ENCODE measurements at regions not wholly inside any gene's neighbourhood (a gene's known extent, or its start where the extent isn't known, plus 50 kb on each side); places are given as distances from the start of the nearest gene placed in this dataset.

- DNase-seq (ENCODE audit: low spot score in 2 of 2) (no peak), ATAC-seq (replicated peaks; ENCODE audit: extremely low read depth, poor library complexity, severe bottlenecking) (no peak)
- H3K9me3 Mint-ChIP-seq, result no peaks in the 10 kb centered on the region
- no peaks in the 10 kb centered on the region for H3K36me3 Mint-ChIP-seq (ENCODE audit: insufficient read depth)
- H3K4me1 Mint-ChIP-seq, result no peaks in the 10 kb centered on the region
- H3K27ac Mint-ChIP-seq (ENCODE audit: low read depth), result no peak overlapping the region
- H3K27me3 Mint-ChIP-seq, result peaks cover 18% of the 10 kb centered on the region
- H3K4me3 Mint-ChIP-seq, result no peak overlapping the region
Measured at GRCh38 chr5:53366245-53366644, 114.2 kb upstream of the FST start.

- peaks cover 18% of the 10 kb centered on the region for H3K27me3 Mint-ChIP-seq
- DNase-seq (ENCODE audit: low spot score in 2 of 2) (no peak), ATAC-seq (replicated peaks; ENCODE audit: extremely low read depth, poor library complexity, severe bottlenecking) (no peak)
- H3K36me3 Mint-ChIP-seq (ENCODE audit: insufficient read depth), result no peaks in the 10 kb centered on the region
- no peak overlapping the region for H3K4me3 Mint-ChIP-seq
- H3K27ac Mint-ChIP-seq (ENCODE audit: low read depth), result no peak overlapping the region
- H3K9me3 Mint-ChIP-seq, result no peaks in the 10 kb centered on the region
- no peaks in the 10 kb centered on the region for H3K4me1 Mint-ChIP-seq
Measured at GRCh38 chr5:53367727-53368126, 112.7 kb upstream of the FST start.

- no peak for ATAC-seq (replicated peaks; ENCODE audit: extremely low read depth, poor library complexity, severe bottlenecking)
- no peaks in the 10 kb centered on the region for H3K9me3 Mint-ChIP-seq
- no peak for DNase-seq (ENCODE audit: low spot score in 2 of 2)
- H3K36me3 Mint-ChIP-seq (ENCODE audit: insufficient read depth), result no peaks in the 10 kb centered on the region
- H3K27me3 Mint-ChIP-seq, result peaks cover 18% of the 10 kb centered on the region
- no peak overlapping the region for H3K4me3 Mint-ChIP-seq
- H3K4me1 Mint-ChIP-seq, result no peaks in the 10 kb centered on the region
- H3K27ac Mint-ChIP-seq (ENCODE audit: low read depth), result no peak overlapping the region
Measured at GRCh38 chr5:53368516-53368915, 111.9 kb upstream of the FST start.

- DNase-seq (ENCODE audit: low spot score in 2 of 2) (no peak), ATAC-seq (replicated peaks; ENCODE audit: extremely low read depth, poor library complexity, severe bottlenecking) (no peak)
- Mint-ChIP-seq H3K27me3 (peaks cover 18% of the 10 kb centered on the region), H3K4me1 (no peaks in the 10 kb centered on the region), H3K4me3 (no peak overlapping the region), H3K36me3 (ENCODE audit: insufficient read depth) (no peaks in the 10 kb centered on the region), H3K27ac (ENCODE audit: low read depth) (no peak overlapping the region), H3K9me3 (no peaks in the 10 kb centered on the region)
Measured at GRCh38 chr5:53368966-53369605, 111.3 kb upstream of the FST start.

DNA sequence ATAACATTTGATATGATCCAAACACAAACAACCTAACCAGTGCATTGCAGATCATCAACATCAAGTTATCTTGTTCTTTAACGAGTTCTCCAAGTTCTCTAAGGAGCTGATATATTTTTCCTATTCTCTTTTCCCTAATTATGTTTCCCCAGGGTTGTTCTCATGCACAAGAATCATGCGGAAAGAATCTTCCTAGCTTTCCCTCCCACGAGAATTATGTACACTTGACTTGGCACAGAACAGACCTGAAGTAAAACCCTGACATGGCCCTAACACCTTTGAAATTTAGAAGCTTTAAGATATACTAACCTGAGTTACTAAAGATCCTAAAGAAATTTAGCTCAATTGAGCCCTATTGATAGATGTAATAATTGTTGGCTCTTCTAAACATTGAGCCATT, 110.7 kb upstream of the FST start:
- H3K36me3 Mint-ChIP-seq (ENCODE audit: insufficient read depth), result no peaks in the 10 kb centered on the region
- peaks cover 18% of the 10 kb centered on the region for H3K27me3 Mint-ChIP-seq
- H3K9me3 Mint-ChIP-seq, result no peaks in the 10 kb centered on the region
- DNase-seq (ENCODE audit: low spot score in 2 of 2) (no peak), ATAC-seq (replicated peaks; ENCODE audit: extremely low read depth, poor library complexity, severe bottlenecking) (no peak)
- no peaks in the 10 kb centered on the region for H3K4me1 Mint-ChIP-seq
- no peak overlapping the region for H3K27ac Mint-ChIP-seq (ENCODE audit: low read depth)
- H3K4me3 Mint-ChIP-seq, result no peak overlapping the region

- ATAC-seq (replicated peaks; ENCODE audit: extremely low read depth, poor library complexity, severe bottlenecking) (no peak), DNase-seq (ENCODE audit: low spot score in 2 of 2) (no peak)
- no peak overlapping the region for H3K27ac Mint-ChIP-seq (ENCODE audit: low read depth)
- peaks cover 18% of the 10 kb centered on the region for H3K27me3 Mint-ChIP-seq
- H3K9me3 Mint-ChIP-seq, result no peaks in the 10 kb centered on the region
- H3K4me3 Mint-ChIP-seq, result no peak overlapping the region
- H3K4me1 Mint-ChIP-seq, result no peaks in the 10 kb centered on the region
- H3K36me3 Mint-ChIP-seq (ENCODE audit: insufficient read depth), result no peaks in the 10 kb centered on the region
Measured at GRCh38 chr5:53373451-53374158, 106.8 kb upstream of the FST start.

GRCh38 chr5:53376853-53377252, 103.6 kb upstream of the FST start:
- ATAC-seq (replicated peaks; ENCODE audit: extremely low read depth, poor library complexity, severe bottlenecking) (no peak), DNase-seq (ENCODE audit: low spot score in 2 of 2) (no peak)
- H3K4me1 Mint-ChIP-seq, result no peaks in the 10 kb centered on the region
- H3K36me3 Mint-ChIP-seq (ENCODE audit: insufficient read depth), result no peaks in the 10 kb centered on the region
- no peaks in the 10 kb centered on the region for H3K27me3 Mint-ChIP-seq
- no peak overlapping the region for H3K27ac Mint-ChIP-seq (ENCODE audit: low read depth)
- H3K9me3 Mint-ChIP-seq, result no peaks in the 10 kb centered on the region
- H3K4me3 Mint-ChIP-seq, result no peak overlapping the region

- H3K27ac Mint-ChIP-seq (ENCODE audit: low read depth), result no peak overlapping the region
- no peak overlapping the region for H3K4me3 Mint-ChIP-seq
- DNase-seq (ENCODE audit: low spot score in 2 of 2), result no peak
- H3K9me3 Mint-ChIP-seq, result no peaks in the 10 kb centered on the region
- H3K27me3 Mint-ChIP-seq, result peaks cover 7% of the 10 kb centered on the region
- H3K4me1 Mint-ChIP-seq, result no peaks in the 10 kb centered on the region
- no peak for ATAC-seq (replicated peaks; ENCODE audit: extremely low read depth, poor library complexity, severe bottlenecking)
- H3K36me3 Mint-ChIP-seq (ENCODE audit: insufficient read depth), result no peaks in the 10 kb centered on the region
Measured at GRCh38 chr5:53378190-53378589, 102.2 kb upstream of the FST start.

GRCh38 chr5:53378590-53379247, 101.7 kb upstream of the FST start:
- no peak for ATAC-seq (replicated peaks; ENCODE audit: extremely low read depth, poor library complexity, severe bottlenecking)
- DNase-seq (ENCODE audit: low spot score in 2 of 2), result no peak
- Mint-ChIP-seq H3K36me3 (ENCODE audit: insufficient read depth) (no peaks in the 10 kb centered on the region), H3K9me3 (no peaks in the 10 kb centered on the region), H3K27ac (ENCODE audit: low read depth) (no peak overlapping the region), H3K4me3 (no peak overlapping the region), H3K27me3 (peaks cover 13% of the 10 kb centered on the region), H3K4me1 (no peaks in the 10 kb centered on the region)

DNA sequence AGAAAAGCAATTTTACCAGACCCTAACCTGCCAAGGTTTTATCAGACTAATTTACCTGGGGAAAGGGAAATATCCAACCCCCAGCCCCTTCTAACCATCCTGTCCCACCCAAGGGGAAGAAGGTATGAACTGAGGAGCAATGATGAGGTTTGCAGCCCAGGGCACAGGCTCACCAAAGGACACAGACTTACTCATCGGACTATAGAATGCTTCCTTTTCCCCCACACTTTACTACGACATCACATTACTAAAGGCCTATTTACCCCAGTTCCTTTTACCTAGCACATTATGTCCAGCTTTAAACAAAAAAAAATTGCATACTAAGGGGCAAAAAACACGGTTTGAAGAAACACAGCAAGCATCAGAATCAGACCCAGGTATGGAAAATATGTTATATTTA, 94.1 kb upstream of the FST start:
- H3K27me3 Mint-ChIP-seq, result peaks cover 45% of the 10 kb centered on the region
- no peaks in the 10 kb centered on the region for H3K4me1 Mint-ChIP-seq
- H3K9me3 Mint-ChIP-seq, result peaks cover 14% of the 10 kb centered on the region
- DNase-seq (ENCODE audit: low spot score in 2 of 2), result no peak
- no peak for ATAC-seq (replicated peaks; ENCODE audit: extremely low read depth, poor library complexity, severe bottlenecking)
- H3K4me3 Mint-ChIP-seq, result no peak overlapping the region
- no peak overlapping the region for H3K27ac Mint-ChIP-seq (ENCODE audit: low read depth)
- H3K36me3 Mint-ChIP-seq (ENCODE audit: insufficient read depth), result no peaks in the 10 kb centered on the region

- peaks cover 29% of the 10 kb centered on the region for H3K27me3 Mint-ChIP-seq
- H3K36me3 Mint-ChIP-seq (ENCODE audit: insufficient read depth), result peaks cover 3% of the 10 kb centered on the region
- DNase-seq (ENCODE audit: low spot score in 2 of 2), result no peak
- H3K27ac Mint-ChIP-seq (ENCODE audit: low read depth), result no peak overlapping the region
- H3K4me3 Mint-ChIP-seq, result no peak overlapping the region
- peaks cover 14% of the 10 kb centered on the region for H3K9me3 Mint-ChIP-seq
- H3K4me1 Mint-ChIP-seq, result no peaks in the 10 kb centered on the region
- ATAC-seq (replicated peaks; ENCODE audit: extremely low read depth, poor library complexity, severe bottlenecking), result no peak
Measured at GRCh38 chr5:53389093-53389492, 91.3 kb upstream of the FST start.

DNA sequence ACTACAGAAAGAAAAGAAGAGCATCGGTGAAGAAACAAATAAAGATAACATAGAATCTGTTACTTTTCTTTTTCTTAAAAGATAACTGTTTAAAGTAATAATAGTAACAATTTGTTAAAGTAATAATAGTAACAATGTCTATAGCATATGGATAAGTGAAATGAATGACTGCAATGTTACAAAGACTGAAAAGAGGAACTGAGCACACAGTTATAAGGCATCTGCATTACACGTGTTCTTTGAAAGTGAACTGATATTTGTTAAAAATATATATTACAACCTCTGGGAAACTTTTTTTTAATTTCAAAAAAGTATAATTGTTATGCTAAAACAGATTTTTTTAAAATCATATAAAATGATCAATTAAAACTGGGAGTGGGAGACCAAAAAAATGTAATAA, 88.4 kb upstream of the FST start:
- no peak overlapping the region for H3K4me3 Mint-ChIP-seq
- H3K4me1 Mint-ChIP-seq, result no peaks in the 10 kb centered on the region
- H3K27ac Mint-ChIP-seq (ENCODE audit: low read depth), result no peak overlapping the region
- peaks cover 3% of the 10 kb centered on the region for H3K36me3 Mint-ChIP-seq (ENCODE audit: insufficient read depth)
- DNase-seq (ENCODE audit: low spot score in 2 of 2), result no peak
- ATAC-seq (replicated peaks; ENCODE audit: extremely low read depth, poor library complexity, severe bottlenecking), result no peak
- peaks cover 10% of the 10 kb centered on the region for H3K9me3 Mint-ChIP-seq
- H3K27me3 Mint-ChIP-seq, result peaks cover 4% of the 10 kb centered on the region

GRCh38 chr5:53394808-53395207, 85.6 kb upstream of the FST start:
- no peaks in the 10 kb centered on the region for H3K9me3 Mint-ChIP-seq
- no peak for ATAC-seq (replicated peaks; ENCODE audit: extremely low read depth, poor library complexity, severe bottlenecking)
- H3K27me3 Mint-ChIP-seq, result peaks cover 9% of the 10 kb centered on the region
- H3K36me3 Mint-ChIP-seq (ENCODE audit: insufficient read depth), result peaks cover 3% of the 10 kb centered on the region
- no peak overlapping the region for H3K4me3 Mint-ChIP-seq
- no peak overlapping the region for H3K27ac Mint-ChIP-seq (ENCODE audit: low read depth)
- no peak for DNase-seq (ENCODE audit: low spot score in 2 of 2)
- no peaks in the 10 kb centered on the region for H3K4me1 Mint-ChIP-seq
